B cell (primary cell): ENCODE measurements at regions not wholly inside any gene's neighbourhood (a gene's known extent, or its start where the extent isn't known, plus 50 kb on each side); places are given as distances from the start of the nearest gene placed in this dataset.

Experiments
- ATAC-seq: fragments of 200-7000 bp; cut with Tn5 transposase; one replicate; pipeline ENCODE4 v1.10.0; 2021; ENCODE audit warnings: low read depth, mild to moderate bottlenecking, moderate number of reproducible peaks, moderate library complexity
- CTCF ChIA-PET: fragments of 350-600 bp; sonication (Branson Sonifier 250); formaldehyde crosslinking; loops from one replicate; lab custom pipeline; 2021; ENCODE audit warnings: antibody characterized with exemption, inconsistent platforms; lab: Charles Lee
- POLR2A ChIA-PET: fragments of 350-600 bp; sonication (Branson Sonifier 250); formaldehyde crosslinking; loops from one replicate; lab custom pipeline; 2021; ENCODE audit warnings: antibody characterized with exemption; lab: Charles Lee
- DNase-seq: peaks from one replicate; pipeline ENCODE4 v3.0.0; 2013
- H2AFZ ChIP-seq: 2 replicates; pipeline ENCODE4 v1.6.1; 2012; ENCODE audit warnings: mild to moderate bottlenecking, low read depth, low read length; ENCODE audit not compliant: insufficient read depth, poor library complexity, severe bottlenecking
- H3K27ac ChIP-seq, 2 donors: 1 replicate in 1 of 2; 2 replicates in 1 of 2; pipeline ENCODE4 v1.5.1; 2012 to 2013; ENCODE audit warnings: low read length in 2 of 2, mild to moderate bottlenecking in 2 of 2, moderate library complexity in 1 of 2
- H3K27me3 ChIP-seq, 4 experiments: fragments of 200-600 bp in 1 of 4; sonication (generic) in 1 of 4; replicated peaks in 1 of 4; 1 replicate in 2 of 4; 2 replicates in 2 of 4; pipeline versions ENCODE4 v1.6.1 to v1.7.0; 2013 to 2016; ENCODE audit warnings: low read length in 3 of 4, mild to moderate bottlenecking in 2 of 4, mixed read lengths in 1 of 4, moderate library complexity in 1 of 4; ENCODE audit not compliant: insufficient read depth in 4 of 4, control insufficient read depth in 3 of 4; ENCODE audit errors: control extremely low read depth in 1 of 4
- H3K36me3 ChIP-seq, 2 experiments: replicated peaks in 1 of 2; 1 replicate in 1 of 2; 2 replicates in 1 of 2; pipeline versions ENCODE4 v1.6.1 to v1.7.1; 2013; ENCODE audit warnings: low read length in 1 of 2; ENCODE audit not compliant: insufficient read depth in 2 of 2, control insufficient read depth in 1 of 2; ENCODE audit errors: control extremely low read depth in 1 of 2, extremely low read depth in 1 of 2
- H3K4me1 ChIP-seq, 2 donors: fragments of 200-600 bp in 1 of 2; sonication (generic) in 1 of 2; 1 replicate in 1 of 2; 2 replicates in 1 of 2; pipeline versions ENCODE4 v1.5.1 to v1.6.1; 2013 to 2017; ENCODE audit warnings: low read length in 2 of 2; ENCODE audit not compliant: control insufficient read depth in 2 of 2, insufficient read depth in 2 of 2
- H3K4me2 ChIP-seq: replicated peaks from 2 replicates; pipeline ENCODE3; 2012; ENCODE audit warnings: mild to moderate bottlenecking, low read depth, low read length; ENCODE audit not compliant: poor library complexity, severe bottlenecking
- H3K4me3 ChIP-seq, 5 experiments: fragments of 200-600 bp in 1 of 5; sonication (generic) in 1 of 5; 1 replicate in 3 of 5; 2 replicates in 2 of 5; pipeline versions ENCODE4 v1.5.1 to v1.7.0; 2011 to 2016; ENCODE audit warnings: low read length in 4 of 5, mild to moderate bottlenecking in 4 of 5, low read depth in 2 of 5, control low read depth in 1 of 5, moderate library complexity in 1 of 5; ENCODE audit not compliant: insufficient read depth in 1 of 5; ENCODE audit errors: control extremely low read depth in 1 of 5, extremely low read depth in 1 of 5
- H3K79me2 ChIP-seq: fragments of 200-600 bp; sonication (generic); one replicate; pipeline ENCODE4 v1.6.0; 2016; ENCODE audit warnings: low read length; ENCODE audit not compliant: control insufficient read depth, insufficient read depth
- H3K9ac ChIP-seq: fragments of 200-600 bp; sonication (generic); 2 replicates; pipeline ENCODE4 v1.6.1; 2017; ENCODE audit warnings: mild to moderate bottlenecking, low read length, moderate library complexity
- H3K9me3 ChIP-seq, 3 donors: one replicate each; pipeline versions ENCODE4 v1.6.1 to v1.7.1; 2013; ENCODE audit warnings: low read length in 2 of 3; ENCODE audit not compliant: control insufficient read depth in 2 of 3, insufficient read depth in 1 of 3; ENCODE audit errors: control extremely low read depth in 1 of 3
- H4K20me1 ChIP-seq: 2 replicates; pipeline ENCODE4 v1.6.0; 2012; ENCODE audit warnings: mild to moderate bottlenecking, low read length; ENCODE audit not compliant: insufficient read depth, control insufficient read depth, poor library complexity, severe bottlenecking
- H3K27ac Mint-ChIP-seq: one replicate; pipeline ENCODE4 v1.8.0; 2021; ENCODE audit warnings: mixed read lengths
- H3K27me3 Mint-ChIP-seq: one replicate; pipeline ENCODE4 v1.8.0; 2021; ENCODE audit warnings: mixed read lengths
- H3K4me1 Mint-ChIP-seq: one replicate; pipeline ENCODE4 v1.8.0; 2021; ENCODE audit warnings: mixed read lengths
- H3K4me3 Mint-ChIP-seq: one replicate; pipeline ENCODE4 v1.8.0; 2021; ENCODE audit warnings: mixed read lengths
- H3K9me3 Mint-ChIP-seq: one replicate; pipeline ENCODE4 v1.8.0; 2022; ENCODE audit warnings: mixed read lengths; ENCODE audit not compliant: insufficient read depth
- CTCF ChIP-seq: fragments of 200-600 bp; IDR thresholded peaks from one replicate; pipeline ENCODE4 v1.8.0; 2022; ENCODE audit warnings: antibody characterized with exemption, mild to moderate bottlenecking
- EZH2 ChIP-seq: IDR thresholded peaks from 2 replicates; pipeline ENCODE4 v1.6.1; 2012; ENCODE audit warnings: borderline replicate concordance, low read depth, mild to moderate bottlenecking, moderate library complexity, low read length; ENCODE audit not compliant: insufficient read depth, poor library complexity, severe bottlenecking
- WGBS: methylation state at CpG from one replicate; pipeline ENCODE4 v1.1.5; 2013; ENCODE audit warnings: missing lambda C conversion rate; ENCODE audit not compliant: insufficient coverage; 5-methylcytosine and 5-hydroxymethylcytosine counted together
- intact Hi-C: fragments of 100-400 bp; cut with micrococcal nuclease; formaldehyde crosslinking; loops from one replicate; pipeline ENCODE4 v1.10.0; 2022

- intact Hi-C loops, result no loop called here
- H3K9me3 ChIP-seq, result no peaks in the 10 kb centered on the region
- H3K9me3 Mint-ChIP-seq, result no peaks in the 10 kb centered on the region
- H3K4me1 Mint-ChIP-seq, result no peaks in the 10 kb centered on the region
- H3K27me3 Mint-ChIP-seq, result no peaks in the 10 kb centered on the region
- DNase-seq (no peak), ATAC-seq (no peak)
- H3K9ac ChIP-seq, result no peak overlapping the region
- no peaks in the 10 kb centered on the region for H4K20me1 ChIP-seq
- H3K4me1 ChIP-seq, result no peaks in the 10 kb centered on the region
- H3K4me3 Mint-ChIP-seq, result no peak overlapping the region
- H3K27ac ChIP-seq, result no peak overlapping the region
- no peaks in the 10 kb centered on the region for H3K79me2 ChIP-seq
- ChIA-PET POLR2A (no interaction called here), CTCF (no interaction called here)
- no peaks in the 10 kb centered on the region for H3K27me3 ChIP-seq
- H3K27ac Mint-ChIP-seq, result no peak overlapping the region
- H3K4me3 ChIP-seq, result no peak overlapping the region
- H3K36me3 ChIP-seq, result no peaks in the 10 kb centered on the region
- TF ChIP-seq CTCF, result no peak
- no peak for TF ChIP-seq EZH2
- H3K4me2 ChIP-seq, result no peak overlapping the region
- H2AFZ ChIP-seq, result no peak overlapping the region
Observed at GRCh38 chr5:161027763-161028162, 175.8 kb upstream of the ATP10B start.

GRCh38 chr5:161023551-161023950 is 171.5 kb upstream of the ATP10B start:
- no peaks in the 10 kb centered on the region for H3K36me3 ChIP-seq
- no peaks in the 10 kb centered on the region for H3K9me3 Mint-ChIP-seq
- H3K9me3 ChIP-seq, result no peaks in the 10 kb centered on the region
- H3K4me1 Mint-ChIP-seq, result no peaks in the 10 kb centered on the region
- no peak overlapping the region for H3K27ac ChIP-seq
- no peak for ATAC-seq
- H3K79me2 ChIP-seq, result no peaks in the 10 kb centered on the region
- peaks cover 0 to 2% (median 0%) of the 10 kb centered on the region in 4 experiments for H3K27me3 ChIP-seq
- no peak overlapping the region for H3K4me3 Mint-ChIP-seq
- intact Hi-C loops, result no loop called here
- no peak overlapping the region for H3K4me3 ChIP-seq
- H3K27ac Mint-ChIP-seq, result no peak overlapping the region
- H4K20me1 ChIP-seq, result no peaks in the 10 kb centered on the region
- peaks cover 5% of the 10 kb centered on the region for H3K27me3 Mint-ChIP-seq
- TF ChIP-seq CTCF, result no peak
- TF ChIP-seq EZH2, result no peak
- no peak overlapping the region for H3K4me2 ChIP-seq
- no peak overlapping the region for H2AFZ ChIP-seq
- CTCF ChIA-PET, result no interaction called here
- no peaks in the 10 kb centered on the region for H3K4me1 ChIP-seq
- H3K9ac ChIP-seq, result no peak overlapping the region
- no peak for DNase-seq
- POLR2A ChIA-PET, result no interaction called here
- WGBS, result 89% methylated on average over 3 of the region's 4 CpGs
